ENCODE measurements at regions not wholly inside any gene's neighbourhood (a gene's known extent, or its start where the extent isn't known, plus 50 kb on each side); places are given as distances from the start of the nearest gene placed in this dataset.

GRCh38 chr5:42074353-42074752 is 149.3 kb downstream of the FBXO4 start:
- TF ChIP-seq POLR2A (IDR thresholded peaks at IDR 0.05): no peak
- TF ChIP-seq, protein P1, sequence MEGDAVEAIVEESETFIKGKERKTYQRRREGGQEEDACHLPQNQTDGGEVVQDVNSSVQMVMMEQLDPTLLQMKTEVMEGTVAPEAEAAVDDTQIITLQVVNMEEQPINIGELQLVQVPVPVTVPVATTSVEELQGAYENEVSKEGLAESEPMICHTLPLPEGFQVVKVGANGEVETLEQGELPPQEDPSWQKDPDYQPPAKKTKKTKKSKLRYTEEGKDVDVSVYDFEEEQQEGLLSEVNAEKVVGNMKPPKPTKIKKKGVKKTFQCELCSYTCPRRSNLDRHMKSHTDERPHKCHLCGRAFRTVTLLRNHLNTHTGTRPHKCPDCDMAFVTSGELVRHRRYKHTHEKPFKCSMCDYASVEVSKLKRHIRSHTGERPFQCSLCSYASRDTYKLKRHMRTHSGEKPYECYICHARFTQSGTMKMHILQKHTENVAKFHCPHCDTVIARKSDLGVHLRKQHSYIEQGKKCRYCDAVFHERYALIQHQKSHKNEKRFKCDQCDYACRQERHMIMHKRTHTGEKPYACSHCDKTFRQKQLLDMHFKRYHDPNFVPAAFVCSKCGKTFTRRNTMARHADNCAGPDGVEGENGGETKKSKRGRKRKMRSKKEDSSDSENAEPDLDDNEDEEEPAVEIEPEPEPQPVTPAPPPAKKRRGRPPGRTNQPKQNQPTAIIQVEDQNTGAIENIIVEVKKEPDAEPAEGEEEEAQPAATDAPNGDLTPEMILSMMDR (IDR thresholded peaks at IDR 0.05): no peak
